HEK293 (cell line): ENCODE measurements at regions not wholly inside any gene's neighbourhood (a gene's known extent, or its start where the extent isn't known, plus 50 kb on each side); places are given as distances from the start of the nearest gene placed in this dataset.

Source experiments
- CTCF ChIA-PET: fragments of 350-600 bp; formaldehyde crosslinking; extraction: SDS; loops from one replicate; lab custom pipeline; 2021; ENCODE audit warnings: antibody characterized with exemption; lab: Yijun Ruan, JAX
- POLR2A ChIA-PET: fragments of 300-600 bp; formaldehyde crosslinking; extraction: SDS; loops from one replicate; lab custom pipeline; 2020; ENCODE audit warnings: antibody characterized with exemption, inconsistent platforms; lab: Yijun Ruan, JAX
- H3K27ac ChIP-seq: fragments of 200-500 bp; sonication (Bioruptor generic); 2 replicates; pipeline ENCODE4 v1.5.1; 2014; ENCODE audit warnings: low read depth, low read length, control low read depth, inconsistent platforms; ENCODE audit errors: extremely low read depth
- H3K36me3 ChIP-seq, 2 experiments: fragments of 200-500 bp in 1 of 2; sonication (Bioruptor generic) in 1 of 2; 1 replicate in 1 of 2; 2 replicates in 1 of 2; pipeline ENCODE4 v1.5.1; 2014 to 2017; ENCODE audit warnings: inconsistent platforms in 2 of 2, low read length in 2 of 2; ENCODE audit not compliant: control insufficient read depth in 2 of 2, insufficient read depth in 1 of 2
- H3K4me1 ChIP-seq: fragments of 200-500 bp; sonication (Bioruptor generic); 2 replicates; pipeline ENCODE4 v1.5.1; 2014; ENCODE audit warnings: mild to moderate bottlenecking, low read length, inconsistent platforms; ENCODE audit not compliant: control insufficient read depth, insufficient read depth
- H3K4me3 ChIP-seq: 2 replicates; pipeline ENCODE4 v1.5.1; 2011; ENCODE audit warnings: low read depth, mild to moderate bottlenecking, control low read depth, low read length, moderate library complexity
- H3K9me3 ChIP-seq: fragments of 200-500 bp; sonication (Bioruptor generic); 2 replicates; pipeline ENCODE4 v1.5.1; 2014; ENCODE audit warnings: low read depth, low read length, inconsistent platforms; ENCODE audit not compliant: control insufficient read depth, insufficient read depth
- GLI4 ChIP-seq: fragments of 450-650 bp; formaldehyde crosslinking; IDR thresholded peaks from 2 replicates; pipeline ENCODE4 v1.5.1; 2016; ENCODE audit warnings: missing biosample characterization, missing genetic modification characterization
- HIC1 ChIP-seq: fragments of 450-650 bp; formaldehyde crosslinking; IDR thresholded peaks from 2 replicates; pipeline ENCODE4 v1.5.1; 2016; ENCODE audit warnings: missing biosample characterization, missing genetic modification characterization
- IKZF3 ChIP-seq: fragments of 450-650 bp; IDR thresholded peaks from 2 replicates; pipeline ENCODE4 v1.5.0; 2018; ENCODE audit warnings: missing biosample characterization, mild to moderate bottlenecking, missing genetic modification characterization, moderate library complexity
- MZF1 ChIP-seq: fragments of 450-650 bp; formaldehyde crosslinking; IDR thresholded peaks from 2 replicates; pipeline ENCODE4 v1.5.1; 2017; ENCODE audit warnings: missing biosample characterization, missing genetic modification characterization, borderline replicate concordance
- SCRT2 ChIP-seq: fragments of 450-650 bp; formaldehyde crosslinking; IDR thresholded peaks from 2 replicates; pipeline ENCODE4 v1.5.1; 2016; ENCODE audit warnings: missing biosample characterization, missing genetic modification characterization
- ZBTB1 ChIP-seq: fragments of 450-650 bp; formaldehyde crosslinking; IDR thresholded peaks from 2 replicates; pipeline ENCODE4 v1.5.1; 2016; ENCODE audit warnings: missing biosample characterization, missing genetic modification characterization
- ZBTB8A ChIP-seq: fragments of 450-650 bp; formaldehyde crosslinking; IDR thresholded peaks from 2 replicates; pipeline ENCODE4 v1.5.1; 2016; ENCODE audit warnings: missing biosample characterization, missing genetic modification characterization
- ZNF16 ChIP-seq: fragments of 450-650 bp; formaldehyde crosslinking; IDR thresholded peaks from 2 replicates; pipeline ENCODE4 v1.5.1; 2016; ENCODE audit warnings: low read depth, missing biosample characterization, missing genetic modification characterization
- ZNF211 ChIP-seq: fragments of 450-650 bp; formaldehyde crosslinking; IDR thresholded peaks from 2 replicates; pipeline ENCODE4 v1.5.1; 2016; ENCODE audit warnings: low read depth, missing biosample characterization, missing genetic modification characterization
- ZNF341 ChIP-seq: fragments of 450-650 bp; formaldehyde crosslinking; IDR thresholded peaks from 2 replicates; pipeline ENCODE4; 2016; ENCODE audit warnings: low read depth, missing biosample characterization, missing genetic modification characterization
- ZNF362 ChIP-seq: fragments of 450-650 bp; formaldehyde crosslinking; IDR thresholded peaks from 2 replicates; pipeline ENCODE4 v1.5.1; 2016; ENCODE audit warnings: missing biosample characterization, missing genetic modification characterization
- ZNF366 ChIP-seq: fragments of 450-650 bp; formaldehyde crosslinking; conservative IDR thresholded peaks from 2 replicates; pipeline ENCODE4 v1.5.1; 2016; ENCODE audit warnings: missing biosample characterization, missing genetic modification characterization
- ZNF394 ChIP-seq: fragments of 450-650 bp; formaldehyde crosslinking; IDR thresholded peaks from 2 replicates; pipeline ENCODE4 v1.5.1; 2016; ENCODE audit warnings: missing biosample characterization, missing genetic modification characterization, mild to moderate bottlenecking, moderate library complexity, borderline replicate concordance
- ZNF404 ChIP-seq: fragments of 450-650 bp; formaldehyde crosslinking; IDR thresholded peaks from 2 replicates; pipeline ENCODE4 v1.5.1; 2017; ENCODE audit warnings: missing biosample characterization, missing genetic modification characterization
- ZNF423 ChIP-seq: fragments of 450-650 bp; formaldehyde crosslinking; IDR thresholded peaks from 2 replicates; pipeline ENCODE4 v1.5.1; 2016; ENCODE audit warnings: missing biosample characterization, missing genetic modification characterization
- ZNF426 ChIP-seq: fragments of 450-650 bp; formaldehyde crosslinking; IDR thresholded peaks from 2 replicates; pipeline ENCODE4 v1.5.1; 2017; ENCODE audit warnings: missing biosample characterization, missing genetic modification characterization, mild to moderate bottlenecking, inconsistent platforms, moderate library complexity
- ZNF488 ChIP-seq: fragments of 450-650 bp; formaldehyde crosslinking; IDR thresholded peaks from 2 replicates; pipeline ENCODE4 v1.5.1; 2016; ENCODE audit warnings: missing biosample characterization, missing genetic modification characterization
- ZNF529 ChIP-seq: fragments of 450-650 bp; formaldehyde crosslinking; IDR thresholded peaks from 2 replicates; pipeline ENCODE4 v1.5.1; 2017; ENCODE audit warnings: missing genetic modification characterization, missing biosample characterization; ENCODE audit not compliant: insufficient replicate concordance
- ZNF548 ChIP-seq: fragments of 450-650 bp; formaldehyde crosslinking; IDR thresholded peaks from 2 replicates; pipeline ENCODE4 v1.5.1; 2016; ENCODE audit warnings: missing biosample characterization, missing genetic modification characterization
- ZNF560 ChIP-seq: fragments of 450-650 bp; formaldehyde crosslinking; IDR thresholded peaks from 2 replicates; pipeline ENCODE4 v1.5.1; 2017; ENCODE audit warnings: missing biosample characterization, missing genetic modification characterization, borderline replicate concordance
- ZNF585B ChIP-seq: fragments of 450-650 bp; formaldehyde crosslinking; IDR thresholded peaks from 2 replicates; pipeline ENCODE4 v1.5.1; 2016; ENCODE audit warnings: missing biosample characterization, missing genetic modification characterization
- ZNF600 ChIP-seq: fragments of 450-650 bp; formaldehyde crosslinking; IDR thresholded peaks from 2 replicates; pipeline ENCODE4 v1.5.1; 2016; ENCODE audit warnings: missing biosample characterization, missing genetic modification characterization
- ZNF610 ChIP-seq: fragments of 450-650 bp; formaldehyde crosslinking; IDR thresholded peaks from 2 replicates; pipeline ENCODE4 v1.5.1; 2016; ENCODE audit warnings: missing biosample characterization, missing genetic modification characterization, borderline replicate concordance
- ZNF621 ChIP-seq: fragments of 450-650 bp; formaldehyde crosslinking; IDR thresholded peaks from 2 replicates; pipeline ENCODE4 v1.5.1; 2017; ENCODE audit warnings: missing biosample characterization, missing genetic modification characterization
- ZNF626 ChIP-seq: fragments of 450-650 bp; sonication (Bioruptor Pico); formaldehyde crosslinking; IDR thresholded peaks from 2 replicates; pipeline ENCODE4 v1.5.1; 2018; ENCODE audit warnings: missing biosample characterization, missing genetic modification characterization, inconsistent platforms
- ZNF629 ChIP-seq: fragments of 450-650 bp; formaldehyde crosslinking; IDR thresholded peaks from 2 replicates; pipeline ENCODE4 v1.5.1; 2017; ENCODE audit warnings: missing biosample characterization, missing genetic modification characterization
- ZNF654 ChIP-seq: fragments of 450-650 bp; formaldehyde crosslinking; IDR thresholded peaks from 2 replicates; pipeline ENCODE4 v1.5.1; 2016; ENCODE audit warnings: low read depth, missing biosample characterization, missing genetic modification characterization
- ZNF677 ChIP-seq: fragments of 450-650 bp; IDR thresholded peaks from 2 replicates; pipeline ENCODE4 v1.5.0; 2018; ENCODE audit warnings: missing biosample characterization, mild to moderate bottlenecking, missing genetic modification characterization, moderate library complexity
- ZNF747 ChIP-seq: fragments of 450-650 bp; formaldehyde crosslinking; IDR thresholded peaks from 2 replicates; pipeline ENCODE4 v1.5.1; 2016; ENCODE audit warnings: missing biosample characterization, missing genetic modification characterization
- ZSCAN4 ChIP-seq: fragments of 450-650 bp; formaldehyde crosslinking; IDR thresholded peaks from 2 replicates; pipeline ENCODE4 v1.5.1; 2017; ENCODE audit warnings: missing biosample characterization, missing genetic modification characterization

GRCh38 chr13:79995334-79995733 is 345.6 kb downstream of the SPRY2 start (continued):
- no peak for TF ChIP-seq ZNF426
- no peak for TF ChIP-seq ZNF626 (tag by site-specific recombination)
- peak; percentile 55 for TF ChIP-seq ZNF366 (tag by site-specific recombination)
- TF ChIP-seq ZNF394 (tag by site-specific recombination) = 0 out of 2 replicates have a peak, but pooled peaks have one; percentile 29
- peak; percentile 94 for TF ChIP-seq ZNF629
- TF ChIP-seq HIC1 (tag by site-specific recombination) = peak; percentile 73; the same call in 1 of the 2 replicates
- TF ChIP-seq ZSCAN4 (tag by site-specific recombination) = no peak
- TF ChIP-seq ZNF654 = no peak
- no peak for TF ChIP-seq ZNF585B (tag by site-specific recombination)

- Histone ChIP-seq H3K4me1 (no peaks in the 10 kb centered on the region), H3K27ac (no peak overlapping the region), H3K36me3 (no peaks in the 10 kb centered on the region), H3K4me3 (no peak overlapping the region), H3K9me3 (no peaks in the 10 kb centered on the region)
- TF ChIP-seq SCRT2 (no peak), ZNF488 (tag by site-specific recombination) (no peak), ZNF16 (no peak), ZNF404 (tag by site-specific recombination) (no peak), ZNF423 (tag by site-specific recombination) (no peak), ZNF560 (tag by site-specific recombination) (no peak), ZNF600 (no peak), IKZF3 (tag by site-specific recombination) (no peak), MZF1 (no peak), ZNF341 (tag by site-specific recombination) (no peak), ZBTB1 (no peak), ZNF747 (tag by site-specific recombination) (no peak)
- ChIA-PET CTCF (interaction anchor here (1.2 kb wide), 1 partner anchor 14 kb away, joined by 3 read pairs; no protein-coding TSS in a partner anchor), POLR2A (no interaction called here)
Observed at GRCh38 chr13:79992111-79992510, 348.8 kb downstream of the SPRY2 start.

- POLR2A ChIA-PET = no interaction called here
- Histone ChIP-seq H3K36me3 (no peaks in the 10 kb centered on the region), H3K9me3 (no peaks in the 10 kb centered on the region), H3K4me1 (no peaks in the 10 kb centered on the region), H3K4me3 (no peak overlapping the region), H3K27ac (no peak overlapping the region)
- no peak for TF ChIP-seq ZNF610 (tag by site-specific recombination)
- TF ChIP-seq ZBTB1 = no peak
- no peak for TF ChIP-seq ZNF548 (tag by site-specific recombination)
- TF ChIP-seq GLI4 (tag by site-specific recombination) = no peak
- TF ChIP-seq ZNF529 (tag by site-specific recombination) = no peak
- TF ChIP-seq ZBTB8A (tag by site-specific recombination) = no peak
- TF ChIP-seq ZNF211 = no peak
- no peak for TF ChIP-seq ZNF621 (tag by site-specific recombination)
- TF ChIP-seq ZNF677 = no peak
- no peak for TF ChIP-seq ZNF362
- CTCF ChIA-PET = interaction anchor here (1.7 kb wide), 1 partner anchor 17 kb away, joined by 5 read pairs; no protein-coding TSS in a partner anchor
Observed at GRCh38 chr13:79990048-79990447, 350.9 kb downstream of the SPRY2 start.
